HepG2 (cell line): ENCODE measurements at regions not wholly inside any gene's neighbourhood (a gene's known extent, or its start where the extent isn't known, plus 50 kb on each side); places are given as distances from the start of the nearest gene placed in this dataset.

Experiments used
- ATAC-seq: fragments of 200-7000 bp; cut with Tn5 transposase; 3 replicates; pipeline ENCODE4 v1.9.1; 2020; ENCODE audit warnings: mild to moderate bottlenecking, moderate library complexity
- BruUV-seq: library from RNA; stranded (reverse); fragments of 400-500 nt; replicated peaks from 2 replicates; lab custom pipeline; 2021; lab: Mats Ljungman, UMichigan
- CTCF ChIA-PET: fragments of 300-600 bp; formaldehyde crosslinking; extraction: SDS; loops from one replicate; lab custom pipeline; 2021; ENCODE audit warnings: low total read pairs, inconsistent platforms, low intra/inter-chr PET ratio; lab: Yijun Ruan, JAX
- POLR2A ChIA-PET: fragments of 350-600 bp; sonication (Branson Sonifier 250); formaldehyde crosslinking; loops from one replicate; lab custom pipeline; 2020; ENCODE audit warnings: antibody characterized with exemption, inconsistent platforms; lab: Yijun Ruan, JAX
- DNase-seq: peaks from one replicate; pipeline ENCODE4 v3.0.0-alpha.2; 2015; ENCODE audit warnings: low spot score
- FAIRE-seq: peaks from 3 replicates; lab custom pipeline; 2011; peaks lifted over from hg19 to GRCh38; lab: Jason Lieb, UNC
- H2AFZ ChIP-seq: one replicate; pipeline ENCODE4 v1.6.1; 2011; ENCODE audit warnings: low read length, inconsistent platforms
- H3K27ac ChIP-seq: fragments of 300-600 bp; 3 replicates; pipeline ENCODE4 v1.8.0; 2011; ENCODE audit warnings: mixed run types, mild to moderate bottlenecking, mixed read lengths, low read length, inconsistent platforms; ENCODE audit not compliant: insufficient read depth; ENCODE audit errors: extremely low read length
- H3K27me3 ChIP-seq, 2 experiments: fragments of 200-600 bp in 1 of 2; 2 replicates in 1 of 2; 3 replicates in 1 of 2; pipeline versions ENCODE4 v1.6.0 to v1.8.0; 2011; ENCODE audit warnings: low read length in 2 of 2, mild to moderate bottlenecking in 2 of 2, moderate library complexity in 2 of 2, inconsistent platforms in 1 of 2; ENCODE audit not compliant: insufficient read depth in 2 of 2, control insufficient read depth in 1 of 2
- H3K36me3 ChIP-seq, 2 experiments: fragments of 200-600 bp in 1 of 2; replicated peaks in 1 of 2; 2 replicates in 1 of 2; 3 replicates in 1 of 2; pipeline versions ENCODE4 v1.5.1 to v1.8.0; 2011; ENCODE audit warnings: low read length in 2 of 2, inconsistent platforms in 1 of 2; ENCODE audit not compliant: insufficient read depth in 2 of 2, control insufficient read depth in 1 of 2
- H3K4me1 ChIP-seq: 2 replicates; pipeline ENCODE4 v1.5.1; 2012; ENCODE audit warnings: low read length, inconsistent platforms; ENCODE audit not compliant: insufficient read depth
- H3K4me2 ChIP-seq: 2 replicates; pipeline ENCODE4 v1.6.0; 2011; ENCODE audit warnings: low read depth, low read length, inconsistent platforms
- H3K4me3 ChIP-seq, 3 experiments: fragments of 200-600 bp in 1 of 3; sonication (generic), shearing (Covaris generic) in 1 of 3; replicated peaks in 1 of 3; 2 replicates each; pipeline ENCODE4 v1.5.1; 2011 to 2016; ENCODE audit warnings: low read length in 3 of 3, inconsistent platforms in 2 of 3, low read depth in 2 of 3, mild to moderate bottlenecking in 2 of 3, control low read depth in 1 of 3, mixed read lengths in 1 of 3; ENCODE audit not compliant: insufficient read depth in 1 of 3
- H3K79me2 ChIP-seq: one replicate; pipeline ENCODE4 v1.6.1; 2011; ENCODE audit warnings: low read length, inconsistent platforms; ENCODE audit not compliant: insufficient read depth
- H3K9ac ChIP-seq: 2 replicates; pipeline ENCODE4 v1.6.0; 2011; ENCODE audit warnings: mild to moderate bottlenecking, low read depth, low read length, inconsistent platforms; ENCODE audit not compliant: insufficient read depth
- H3K9me3 ChIP-seq: 2 replicates; pipeline ENCODE4 v1.5.1; 2012; ENCODE audit warnings: mild to moderate bottlenecking, low read length
- H4K20me1 ChIP-seq: 2 replicates; pipeline ENCODE4 v1.6.0; 2011; ENCODE audit warnings: inconsistent platforms, mild to moderate bottlenecking, low read length, moderate library complexity; ENCODE audit not compliant: insufficient read depth
- ATF7 ChIP-seq, 2 experiments: fragments of 450-650 bp in 1 of 2; sonication (generic) in 1 of 2; formaldehyde crosslinking in 1 of 2; IDR thresholded peaks; 2 replicates each; pipeline versions ENCODE4 v1.4.0 to v1.6.1; 2016 to 2020; ENCODE audit warnings: antibody characterized with exemption in 1 of 2, mild to moderate bottlenecking in 1 of 2, missing genetic modification reagents in 1 of 2
- DNMT3B ChIP-seq: conservative IDR thresholded peaks from 2 replicates; pipeline ENCODE4 v1.6.1; 2016; ENCODE audit warnings: missing biosample characterization, control low read depth
- RBM39 ChIP-seq: fragments of 200-400 bp; formaldehyde crosslinking; IDR thresholded peaks from one replicate; pipeline ENCODE4 v1.6.1; 2018; ENCODE audit warnings: antibody characterized with exemption, mild to moderate bottlenecking, low read depth, low read length; ENCODE audit not compliant: poor library complexity, severe bottlenecking
- RXRB ChIP-seq: IDR thresholded peaks from 2 replicates; pipeline ENCODE4 v1.6.1; 2016; ENCODE audit warnings: borderline replicate concordance, missing genetic modification reagents, missing compliant biosample characterization
- SOX13 ChIP-seq, 3 experiments: fragments of 450-650 bp in 1 of 3; sonication (generic) in 1 of 3; formaldehyde crosslinking in 1 of 3; IDR thresholded peaks in 2 of 3; conservative IDR thresholded peaks in 1 of 3; 2 replicates each; pipeline versions ENCODE4 v1.5.0 to v1.6.1; 2016 to 2020; ENCODE audit warnings: antibody characterized with exemption in 1 of 3, mild to moderate bottlenecking in 1 of 3, missing compliant biosample characterization in 1 of 3, missing genetic modification reagents in 1 of 3, moderate library complexity in 1 of 3
- SRSF1 ChIP-seq: fragments of 200-400 bp; formaldehyde crosslinking; optimal IDR thresholded peaks from 2 replicates; pipeline ENCODE3; 2017; ENCODE audit warnings: mild to moderate bottlenecking, low read depth, low read length, moderate library complexity
- YEATS4 ChIP-seq: sonication (generic); formaldehyde crosslinking; IDR thresholded peaks from 2 replicates; pipeline ENCODE4 v1.4.0; 2020; ENCODE audit warnings: missing genetic modification reagents, borderline replicate concordance
- ZFP62 ChIP-seq: sonication (generic); formaldehyde crosslinking; IDR thresholded peaks from 2 replicates; pipeline ENCODE4 v1.4.0; 2020; ENCODE audit warnings: missing genetic modification reagents
- WGBS: methylation state at CpG from one replicate; pipeline ENCODE4 v1.1.6; 2017; ENCODE audit warnings: low lambda C conversion rate; 5-methylcytosine and 5-hydroxymethylcytosine counted together
- in situ Hi-C: cut with HindIII; loops from 2 replicates; pipeline ENCODE4 v1.10.0; 2017; ENCODE audit warnings: low pct_unique_long_range_greater_than_20kb; ENCODE audit not compliant: extremely low pct_ligation_motif_present
- intact Hi-C: fragments of 100-400 bp; cut with micrococcal nuclease; formaldehyde crosslinking; loops from one replicate; pipeline ENCODE4 v1.10.0; 2022; ENCODE audit not compliant: unreplicated experiment
- TF ChIP-seq, protein P1 (sequence below): sonication (generic); formaldehyde crosslinking; IDR thresholded peaks from 2 replicates; pipeline ENCODE4 v1.4.0; 2020; ENCODE audit warnings: mild to moderate bottlenecking, low read depth, missing genetic modification reagents

- TF ChIP-seq RBM39 = no peak
- TF ChIP-seq RXRB (CRISPR knock-in tag) = no peak
- TF ChIP-seq, protein P1, sequence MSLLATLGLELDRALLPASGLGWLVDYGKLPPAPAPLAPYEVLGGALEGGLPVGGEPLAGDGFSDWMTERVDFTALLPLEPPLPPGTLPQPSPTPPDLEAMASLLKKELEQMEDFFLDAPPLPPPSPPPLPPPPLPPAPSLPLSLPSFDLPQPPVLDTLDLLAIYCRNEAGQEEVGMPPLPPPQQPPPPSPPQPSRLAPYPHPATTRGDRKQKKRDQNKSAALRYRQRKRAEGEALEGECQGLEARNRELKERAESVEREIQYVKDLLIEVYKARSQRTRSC (CRISPR knock-in tag) = no peak
- no peak for TF ChIP-seq DNMT3B (CRISPR knock-in tag)
- TF ChIP-seq ZFP62 (CRISPR knock-in tag) = no peak
Observed at GRCh38 chr5:92992073-92992472, 588.9 kb downstream of the NR2F1-AS1 start (continued).

GRCh38 chr5:92991581-92992067 is 589.4 kb downstream of the NR2F1-AS1 start:
- Histone ChIP-seq H3K4me1 (peaks cover 7% of the 10 kb centered on the region; the same call in 1 of the 2 replicates), H3K9ac (no peak overlapping the region), H3K36me3 (no peaks in the 10 kb centered on the region), H3K27ac (no peak overlapping the region), H3K79me2 (no peaks in the 10 kb centered on the region), H2AFZ (no peak overlapping the region), H3K27me3 (no peaks in the 10 kb centered on the region), H3K4me2 (no peak overlapping the region), H3K9me3 (peaks cover 18% of the 10 kb centered on the region), H3K4me3 (no peak overlapping the region), H4K20me1 (no peaks in the 10 kb centered on the region)
- POLR2A ChIA-PET = no interaction called here
- TF ChIP-seq SRSF1 (no peak), ATF7 (IDR thresholded peaks at IDR 0.05) (peak; percentile 50), ATF7 (CRISPR knock-in tag; IDR thresholded peaks at IDR 0.05) (no peak), SOX13 (IDR thresholded peaks at IDR 0.05) (no peak), SOX13 (CRISPR knock-in tag; conservative IDR thresholded peaks at IDR 0.05 in 1 of 2, IDR thresholded peaks at IDR 0.05 in 1 of 2) (peak in 1 of 2 experiments; percentile 29; a peak in 1 of 4 replicates), YEATS4 (CRISPR knock-in tag) (no peak)
- in situ Hi-C loops (no loop called here), intact Hi-C loops (no loop called here)
- no peak for ATAC-seq
- WGBS = 73% methylated on average over 3 of the region's 3 CpGs
- CTCF ChIA-PET = no interaction called here
- no peak for DNase-seq
- FAIRE-seq = no peak
- BruUV-seq = no TSS peak
